ENCODE measurements at regions not wholly inside any gene's neighbourhood (a gene's known extent, or its start where the extent isn't known, plus 50 kb on each side); places are given as distances from the start of the nearest gene placed in this dataset.
"Not testable (repeated sequence)": the region's sequence is repeated elsewhere in the genome, so short reads cannot be mapped to it uniquely, and the experiment has no call there.

- Histone ChIP-seq H3K4me3 (ENCODE audit: low read depth in 1 of 2, low read length in 2 of 2) (no peak overlapping the region), H3K9ac (ENCODE audit: low read length) (no peak overlapping the region), H3K27ac (ENCODE audit: low read depth, low read length) (no peak overlapping the region), H3K36me3 (ENCODE audit: insufficient read depth, low read length) (no peaks in the 10 kb centered on the region), H3K27me3 (ENCODE audit: control insufficient read depth in 1 of 2, insufficient read depth in 2 of 2, low read length in 2 of 2) (no peaks in the 10 kb centered on the region), H3K4me1 (ENCODE audit: insufficient read depth, low read length) (no peaks in the 10 kb centered on the region), H3K9me3 (ENCODE audit: low read length) (no peaks in the 10 kb centered on the region)
These were observed 157.7 kb downstream of the VEGFA start for GRCh38 chr6:43927532-43928210.

- no peaks in the 10 kb centered on the region for H3K27me3 ChIP-seq (ENCODE audit: control insufficient read depth in 1 of 2, insufficient read depth in 2 of 2, low read length in 2 of 2)
- H3K4me3 ChIP-seq (ENCODE audit: low read depth in 1 of 2, low read length in 2 of 2): no peak overlapping the region
- H3K4me1 ChIP-seq (ENCODE audit: insufficient read depth, low read length): no peaks in the 10 kb centered on the region
- no peak overlapping the region for H3K9ac ChIP-seq (ENCODE audit: low read length)
- H3K27ac ChIP-seq (ENCODE audit: low read depth, low read length): no peak overlapping the region
- H3K9me3 ChIP-seq (ENCODE audit: low read length): no peaks in the 10 kb centered on the region
- H3K36me3 ChIP-seq (ENCODE audit: insufficient read depth, low read length): no peaks in the 10 kb centered on the region
These were observed 156.9 kb downstream of the VEGFA start for GRCh38 chr6:43926634-43927531.

- H3K9ac ChIP-seq (ENCODE audit: low read length); H3K27ac ChIP-seq (ENCODE audit: low read depth, low read length); H3K4me3 ChIP-seq (ENCODE audit: low read depth in 1 of 2, low read length in 2 of 2); H3K36me3 ChIP-seq (ENCODE audit: insufficient read depth, low read length); H3K4me1 ChIP-seq (ENCODE audit: insufficient read depth, low read length); H3K9me3 ChIP-seq (ENCODE audit: low read length); H3K27me3 ChIP-seq (ENCODE audit: control insufficient read depth in 1 of 2, insufficient read depth in 2 of 2, low read length in 2 of 2): not testable (repeated sequence)
These were observed 155.7 kb downstream of the VEGFA start for GRCh38 chr6:43925636-43926139.

GRCh38 chr6:43924222-43924702 is 154.3 kb downstream of the VEGFA start:
- H3K9me3 ChIP-seq (ENCODE audit: low read length): no peaks in the 10 kb centered on the region
- H3K4me3 ChIP-seq (ENCODE audit: low read depth in 1 of 2, low read length in 2 of 2): no peak overlapping the region
- no peak overlapping the region for H3K27ac ChIP-seq (ENCODE audit: low read depth, low read length)
- no peaks in the 10 kb centered on the region for H3K4me1 ChIP-seq (ENCODE audit: insufficient read depth, low read length)
- H3K36me3 ChIP-seq (ENCODE audit: insufficient read depth, low read length): no peaks in the 10 kb centered on the region
- H3K9ac ChIP-seq (ENCODE audit: low read length): no peak overlapping the region
- H3K27me3 ChIP-seq (ENCODE audit: control insufficient read depth in 1 of 2, insufficient read depth in 2 of 2, low read length in 2 of 2): no peaks in the 10 kb centered on the region

GRCh38 chr6:43923376-43924221 is 153.6 kb downstream of the VEGFA start:
- H3K9me3 ChIP-seq (ENCODE audit: low read length): no peaks in the 10 kb centered on the region
- no peak overlapping the region for H3K4me3 ChIP-seq (ENCODE audit: low read depth in 1 of 2, low read length in 2 of 2)
- H3K27me3 ChIP-seq (ENCODE audit: control insufficient read depth in 1 of 2, insufficient read depth in 2 of 2, low read length in 2 of 2): no peaks in the 10 kb centered on the region
- H3K27ac ChIP-seq (ENCODE audit: low read depth, low read length): no peak overlapping the region
- H3K9ac ChIP-seq (ENCODE audit: low read length): no peak overlapping the region
- no peaks in the 10 kb centered on the region for H3K4me1 ChIP-seq (ENCODE audit: insufficient read depth, low read length)
- no peaks in the 10 kb centered on the region for H3K36me3 ChIP-seq (ENCODE audit: insufficient read depth, low read length)

- Histone ChIP-seq H3K9ac (ENCODE audit: low read length) (no peak overlapping the region), H3K27me3 (ENCODE audit: control insufficient read depth in 1 of 2, insufficient read depth in 2 of 2, low read length in 2 of 2) (no peaks in the 10 kb centered on the region), H3K36me3 (ENCODE audit: insufficient read depth, low read length) (no peaks in the 10 kb centered on the region), H3K27ac (ENCODE audit: low read depth, low read length) (no peak overlapping the region), H3K9me3 (ENCODE audit: low read length) (no peaks in the 10 kb centered on the region), H3K4me3 (ENCODE audit: low read depth in 1 of 2, low read length in 2 of 2) (no peak overlapping the region), H3K4me1 (ENCODE audit: insufficient read depth, low read length) (no peaks in the 10 kb centered on the region)
These were observed 152.7 kb downstream of the VEGFA start for GRCh38 chr6:43922426-43923375.

GRCh38 chr6:43921548-43922425 is 151.8 kb downstream of the VEGFA start:
- no peaks in the 10 kb centered on the region for H3K9me3 ChIP-seq (ENCODE audit: low read length)
- H3K4me1 ChIP-seq (ENCODE audit: insufficient read depth, low read length): no peaks in the 10 kb centered on the region
- no peaks in the 10 kb centered on the region for H3K36me3 ChIP-seq (ENCODE audit: insufficient read depth, low read length)
- H3K27ac ChIP-seq (ENCODE audit: low read depth, low read length): no peak overlapping the region
- no peak overlapping the region for H3K4me3 ChIP-seq (ENCODE audit: low read depth in 1 of 2, low read length in 2 of 2)
- H3K9ac ChIP-seq (ENCODE audit: low read length): no peak overlapping the region
- no peaks in the 10 kb centered on the region for H3K27me3 ChIP-seq (ENCODE audit: control insufficient read depth in 1 of 2, insufficient read depth in 2 of 2, low read length in 2 of 2)

GRCh38 chr6:43921039-43921438 is 151.0 kb downstream of the VEGFA start:
- no peak overlapping the region for H3K4me3 ChIP-seq (ENCODE audit: low read depth in 1 of 2, low read length in 2 of 2)
- H3K36me3 ChIP-seq (ENCODE audit: insufficient read depth, low read length): no peaks in the 10 kb centered on the region
- no peak overlapping the region for H3K27ac ChIP-seq (ENCODE audit: low read depth, low read length)
- no peaks in the 10 kb centered on the region for H3K9me3 ChIP-seq (ENCODE audit: low read length)
- no peak overlapping the region for H3K9ac ChIP-seq (ENCODE audit: low read length)
- H3K27me3 ChIP-seq (ENCODE audit: control insufficient read depth in 1 of 2, insufficient read depth in 2 of 2, low read length in 2 of 2): no peaks in the 10 kb centered on the region
- no peaks in the 10 kb centered on the region for H3K4me1 ChIP-seq (ENCODE audit: insufficient read depth, low read length)

- Histone ChIP-seq H3K27me3 (ENCODE audit: control insufficient read depth in 1 of 2, insufficient read depth in 2 of 2, low read length in 2 of 2) (no peaks in the 10 kb centered on the region), H3K4me1 (ENCODE audit: insufficient read depth, low read length) (no peaks in the 10 kb centered on the region), H3K27ac (ENCODE audit: low read depth, low read length) (no peak overlapping the region), H3K4me3 (ENCODE audit: low read depth in 1 of 2, low read length in 2 of 2) (no peak overlapping the region), H3K36me3 (ENCODE audit: insufficient read depth, low read length) (no peaks in the 10 kb centered on the region), H3K9ac (ENCODE audit: low read length) (no peak overlapping the region), H3K9me3 (ENCODE audit: low read length) (no peaks in the 10 kb centered on the region)
These were observed 149.8 kb downstream of the VEGFA start for GRCh38 chr6:43919774-43920173.

All from muscle layer of colon (tissue), 2 donors.